ENCODE measurements at regions not wholly inside any gene's neighbourhood (a gene's known extent, or its start where the extent isn't known, plus 50 kb on each side); places are given as distances from the start of the nearest gene placed in this dataset.
"Not testable (repeated sequence)": the region's sequence is repeated elsewhere in the genome, so short reads cannot be mapped to it uniquely, and the experiment has no call there.

DNA sequence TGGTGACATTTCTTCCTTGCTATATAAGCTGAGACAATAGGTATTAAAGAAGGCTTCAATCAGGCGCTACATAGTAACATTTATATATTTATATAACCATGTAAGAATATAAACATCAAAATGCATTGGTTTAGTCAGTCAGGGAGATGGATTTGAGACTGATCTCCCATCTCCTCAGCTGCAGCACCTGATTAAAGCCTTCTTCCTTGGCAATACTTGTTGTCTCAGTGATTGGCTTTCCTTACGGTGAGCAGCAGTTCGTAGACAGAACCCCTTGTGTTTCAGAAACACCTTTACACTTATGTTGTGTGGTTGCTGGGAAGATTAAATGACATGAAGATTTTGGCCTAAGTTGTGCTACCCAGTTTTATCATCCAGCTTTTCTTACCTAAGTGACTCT, 323.3 kb upstream of the DUSP10 start:
- DNase-seq = no peak

DNA sequence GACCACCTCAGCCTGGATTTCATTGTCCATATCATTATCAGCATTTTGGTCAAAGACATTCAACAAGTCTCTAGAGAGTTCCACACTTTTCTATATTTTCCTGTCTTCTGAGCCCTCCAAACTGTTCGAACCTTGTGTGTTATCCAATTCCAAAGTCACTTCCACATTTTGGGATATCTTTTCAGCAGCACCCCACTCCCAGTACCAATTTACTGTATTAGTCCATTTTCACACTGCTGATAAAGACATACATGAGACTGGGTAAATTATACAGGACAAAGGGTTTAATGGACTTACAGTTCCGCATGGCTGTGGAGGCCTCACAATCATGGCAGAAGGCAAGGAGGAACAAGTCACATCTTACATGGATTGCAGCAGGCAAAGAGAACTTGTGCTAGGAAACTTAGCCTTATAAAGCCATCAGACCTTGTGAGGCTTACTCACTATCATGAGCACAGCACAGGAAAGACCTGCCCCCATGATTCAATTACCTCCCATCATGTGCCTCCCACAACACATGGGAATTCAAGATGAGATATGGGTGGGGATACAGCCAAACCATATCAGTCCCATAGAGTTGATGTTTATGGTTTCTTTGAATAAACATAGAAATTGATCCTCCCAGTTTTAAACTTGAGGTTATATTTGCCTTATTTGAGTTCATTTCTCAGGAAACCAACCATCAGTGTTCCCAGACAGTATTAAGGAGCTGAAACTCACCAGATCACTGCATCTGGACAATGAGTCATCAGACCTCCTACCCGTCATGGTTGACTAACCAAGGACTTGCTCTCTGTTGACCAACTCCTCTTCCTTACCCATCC, 322.7 kb upstream of the DUSP10 start:
- DNase-seq = no peak

DNA sequence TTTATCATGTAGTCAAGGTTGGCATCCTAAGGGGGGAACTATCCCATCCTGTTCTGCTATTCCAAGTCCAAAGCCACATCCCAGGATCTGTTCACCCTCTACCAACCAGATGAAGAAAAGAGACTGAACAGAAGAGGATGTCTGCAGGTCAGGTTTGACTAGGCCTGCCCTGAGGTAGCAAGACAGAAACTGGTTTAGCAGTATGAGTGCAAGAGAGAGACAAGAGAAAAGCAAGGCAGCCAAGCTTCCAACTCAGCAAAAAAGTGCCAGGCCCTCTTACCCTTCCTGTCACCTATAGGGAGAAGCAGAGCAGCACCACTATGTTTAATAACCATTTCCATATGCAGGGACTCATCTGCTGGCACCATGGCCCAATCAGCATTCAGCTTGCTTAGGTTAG, 320.8 kb upstream of the DUSP10 start:
- DNase-seq = no peak

DNA sequence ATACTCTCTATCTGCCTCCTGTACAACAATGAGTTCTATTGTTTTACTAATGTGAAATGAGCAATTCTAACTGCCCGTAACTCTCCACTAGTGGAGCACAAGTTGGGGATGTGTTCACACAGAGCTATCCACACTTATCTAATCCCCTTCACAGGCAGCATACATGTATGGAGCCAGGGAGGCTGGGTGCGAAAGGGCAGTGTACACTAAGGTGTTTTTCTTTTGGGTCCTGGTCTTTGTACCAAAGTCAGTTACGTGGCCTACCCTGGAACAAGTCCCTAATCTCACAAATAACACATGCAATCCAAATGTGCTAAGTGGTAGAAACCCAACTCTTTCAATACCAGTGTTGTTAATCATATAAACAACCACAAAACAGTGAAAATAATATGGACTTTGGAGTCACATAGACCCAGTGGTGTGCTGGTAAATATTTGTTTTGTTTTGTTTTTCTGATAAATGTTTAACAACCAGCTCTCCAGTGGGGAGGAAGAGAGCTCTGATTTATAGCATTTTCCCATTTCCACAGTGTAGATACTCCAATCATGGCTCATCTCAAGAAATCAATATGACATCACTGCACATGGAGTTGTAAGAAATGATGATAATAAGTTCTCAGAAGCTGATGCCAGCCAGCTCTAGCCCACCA, 319.9 kb upstream of the DUSP10 start:
- DNase-seq = no peak

DNA sequence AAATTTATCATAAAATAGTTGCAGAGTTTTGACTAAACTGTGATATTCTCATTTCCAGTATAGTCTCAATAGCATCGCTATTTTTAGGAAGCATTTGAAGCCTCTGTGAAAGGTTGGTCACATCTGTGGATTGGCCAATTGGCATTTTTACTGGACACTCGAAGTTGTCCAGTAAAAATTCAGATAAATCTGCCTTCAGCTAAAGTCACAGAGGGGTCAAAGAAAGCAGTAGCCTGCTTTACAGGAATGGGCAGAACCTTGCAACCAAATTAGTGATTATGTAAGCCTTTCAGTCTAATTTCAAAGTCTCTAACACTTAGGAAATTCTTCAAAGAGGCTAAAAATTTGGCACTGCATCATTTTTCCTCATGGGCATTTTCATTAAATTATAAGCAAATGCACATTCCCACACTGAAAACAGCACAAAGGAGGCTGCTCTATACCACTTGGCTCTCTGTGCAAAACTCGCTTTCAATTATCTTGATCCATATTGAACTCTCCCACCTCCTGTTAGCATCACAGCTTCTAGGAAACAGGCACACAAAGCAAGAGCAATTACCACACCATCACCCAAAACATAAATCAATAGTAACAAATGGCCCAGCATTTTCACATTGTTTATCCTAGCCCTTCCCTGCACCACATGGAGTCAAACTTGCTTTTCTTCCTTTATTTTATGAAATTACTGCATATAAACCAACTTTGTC, 318.5 kb upstream of the DUSP10 start:
- DNase-seq = no peak

DNA sequence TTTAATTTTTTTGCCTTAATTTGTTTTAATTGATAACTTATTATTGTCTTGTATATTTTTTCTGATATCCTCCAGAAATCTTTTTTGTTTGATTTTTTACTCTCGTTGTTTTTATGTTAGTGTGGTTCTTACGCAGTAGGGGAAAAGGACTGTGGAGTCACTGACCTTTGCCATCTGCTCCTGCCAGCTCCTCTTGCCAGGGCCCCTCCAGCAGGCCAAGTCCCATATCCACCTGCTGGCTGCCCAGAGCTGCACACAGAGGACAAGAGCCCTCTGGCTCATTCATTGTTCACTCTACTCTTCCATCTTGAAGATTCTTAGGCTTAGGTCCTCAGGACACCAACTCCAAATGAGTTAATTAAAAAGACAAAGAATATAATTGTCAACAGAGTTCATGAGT, 316.4 kb upstream of the DUSP10 start:
- no peak for DNase-seq

DNA sequence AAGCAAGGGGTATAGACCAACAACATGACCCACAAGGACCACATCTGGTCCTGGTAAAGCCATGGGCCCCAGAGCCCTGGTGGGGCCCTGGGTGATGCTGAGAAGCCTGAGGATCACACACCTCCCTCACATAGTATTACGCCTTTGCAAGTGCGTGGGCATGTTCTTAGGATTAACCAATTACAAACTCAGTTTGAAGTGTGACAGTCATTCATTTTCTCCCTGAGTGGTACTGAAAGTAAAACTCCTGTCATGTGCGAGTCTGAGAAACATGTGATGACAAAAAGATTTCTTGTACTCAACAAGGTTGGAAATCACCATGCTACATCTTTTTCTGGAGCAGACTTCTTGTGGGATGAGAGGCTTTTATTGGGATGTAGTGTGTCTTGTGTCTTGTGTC, 315.3 kb upstream of the DUSP10 start:
- DNase-seq = no peak

DNA sequence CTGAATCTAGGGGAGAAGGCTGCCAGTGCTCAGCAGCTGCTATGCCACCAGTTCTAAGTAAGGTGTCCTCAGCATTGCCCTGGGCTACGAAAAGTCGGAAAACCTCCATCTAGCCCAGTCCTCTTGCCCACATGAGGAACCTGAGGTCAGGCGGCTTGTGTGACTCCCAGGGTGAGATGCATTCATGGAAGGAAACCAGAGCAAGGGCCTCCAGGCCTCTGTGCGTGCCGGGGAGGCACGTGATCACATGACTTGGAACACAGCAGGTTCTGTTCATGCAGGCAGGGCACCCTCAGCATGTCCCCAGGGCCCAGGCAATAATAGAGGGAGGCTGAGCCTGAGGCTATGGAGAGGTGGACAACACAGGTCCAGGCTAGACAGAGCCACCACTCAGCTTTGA, 312.5 kb upstream of the DUSP10 start:
- no peak for DNase-seq

DNA sequence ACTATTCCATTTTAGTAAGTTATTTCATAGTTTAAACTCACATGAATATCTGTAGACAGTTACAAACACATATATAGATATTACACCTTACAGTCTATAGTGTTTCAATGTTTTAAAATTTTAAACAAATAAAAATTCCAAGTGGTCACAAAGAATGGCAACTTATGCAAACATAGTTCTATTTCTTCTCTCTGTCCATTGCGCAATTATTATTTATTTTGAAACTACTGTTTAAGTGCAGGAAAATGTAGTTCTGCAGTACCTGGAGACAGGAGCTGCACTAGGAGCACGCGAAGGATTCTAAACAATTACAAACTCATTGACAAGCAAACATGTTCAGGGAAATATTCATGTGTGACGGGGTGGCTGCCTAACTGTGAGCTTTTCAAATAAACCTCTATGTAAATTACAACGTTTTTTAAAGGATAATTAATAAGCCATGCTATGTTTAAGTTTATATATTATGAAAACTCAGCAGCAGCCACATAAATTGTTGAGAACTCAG, 312.0 kb upstream of the DUSP10 start:
- no peak for DNase-seq

DNA sequence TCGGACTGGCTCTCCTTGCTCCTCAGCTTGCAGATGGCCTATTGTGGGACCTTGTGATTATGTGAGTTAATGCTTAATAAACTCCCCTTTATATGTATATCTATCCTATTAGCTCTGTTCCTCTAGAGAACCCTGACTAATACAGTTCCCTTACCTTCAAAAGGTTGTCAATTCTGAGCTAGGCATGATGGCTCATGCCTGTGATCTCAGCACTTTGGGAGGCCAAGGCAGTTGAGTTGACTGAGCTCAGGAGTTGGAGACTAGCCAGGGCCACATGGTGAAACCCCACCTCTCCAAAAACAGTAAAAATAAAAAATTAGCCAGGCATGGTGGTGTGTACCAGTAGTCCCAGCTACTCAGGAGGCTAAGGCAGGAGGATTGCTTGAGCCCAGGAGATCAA, 309.4 kb upstream of the DUSP10 start:
- not testable (repeated sequence) for DNase-seq

DNA sequence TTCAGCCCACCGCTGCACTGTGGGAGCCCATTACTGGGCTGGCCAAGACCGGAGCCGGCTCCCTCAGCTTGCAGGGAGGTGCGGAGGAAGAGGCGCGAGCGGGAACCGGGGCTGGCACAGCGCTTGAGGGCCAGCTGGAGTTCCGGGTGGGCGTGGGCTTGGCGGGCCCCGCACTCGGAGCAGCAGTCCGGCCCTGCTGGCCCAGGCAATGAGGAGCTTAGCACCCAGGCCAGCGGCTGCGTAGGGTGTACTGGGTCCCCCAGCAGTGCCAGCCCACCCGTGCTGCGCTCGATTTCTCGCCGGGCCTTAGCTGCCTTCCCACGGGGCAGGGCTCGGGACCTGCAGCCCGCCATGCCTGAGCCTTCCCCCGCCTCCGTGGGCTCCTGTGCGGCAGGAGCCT, 307.8 kb upstream of the DUSP10 start:
- not testable (repeated sequence) for DNase-seq

DNA sequence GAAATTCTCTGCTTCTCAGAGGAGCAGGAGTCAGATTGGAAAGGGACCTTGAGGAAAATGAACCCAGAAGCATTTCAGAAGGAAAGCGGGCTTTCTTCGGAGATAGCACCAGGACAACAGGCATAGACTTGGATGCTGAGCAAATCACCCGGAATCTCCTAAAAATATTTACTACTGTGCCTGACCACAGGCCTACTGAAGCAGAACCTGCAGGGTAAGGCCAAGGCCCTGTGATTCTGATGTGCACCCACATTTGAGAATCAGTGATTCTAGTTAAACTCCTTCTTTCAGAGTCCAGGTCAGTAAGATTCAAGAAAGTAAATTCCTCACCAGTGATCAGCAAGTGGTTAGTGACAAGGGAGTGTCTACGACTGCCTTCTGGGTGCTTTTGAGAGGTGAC, 307.3 kb upstream of the DUSP10 start:
- DNase-seq = no peak

DNA sequence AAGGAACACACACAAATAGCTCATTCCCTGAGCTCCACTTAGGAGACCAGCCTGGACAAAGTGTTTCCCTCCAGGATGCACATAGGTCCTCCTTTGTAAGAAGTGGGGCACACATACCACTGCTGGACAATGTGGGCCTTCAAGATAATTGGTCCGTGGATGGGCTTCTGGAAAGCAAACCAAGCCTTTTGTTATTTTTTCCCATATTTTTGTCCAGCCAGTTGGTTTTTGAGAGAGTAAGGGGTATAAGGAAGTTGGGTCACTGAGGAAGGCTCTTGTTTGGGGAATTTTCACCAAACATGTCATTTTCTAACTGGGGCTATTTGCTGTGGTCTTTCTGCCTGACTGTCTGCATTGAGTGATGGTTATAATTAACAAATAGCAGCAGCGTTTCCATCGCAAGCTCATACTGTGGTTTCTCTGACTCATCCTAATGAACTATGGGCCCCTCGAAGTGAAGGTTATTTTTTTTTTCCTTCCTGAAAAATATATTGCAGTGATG, 306.3 kb upstream of the DUSP10 start:
- DNase-seq = no peak

DNA sequence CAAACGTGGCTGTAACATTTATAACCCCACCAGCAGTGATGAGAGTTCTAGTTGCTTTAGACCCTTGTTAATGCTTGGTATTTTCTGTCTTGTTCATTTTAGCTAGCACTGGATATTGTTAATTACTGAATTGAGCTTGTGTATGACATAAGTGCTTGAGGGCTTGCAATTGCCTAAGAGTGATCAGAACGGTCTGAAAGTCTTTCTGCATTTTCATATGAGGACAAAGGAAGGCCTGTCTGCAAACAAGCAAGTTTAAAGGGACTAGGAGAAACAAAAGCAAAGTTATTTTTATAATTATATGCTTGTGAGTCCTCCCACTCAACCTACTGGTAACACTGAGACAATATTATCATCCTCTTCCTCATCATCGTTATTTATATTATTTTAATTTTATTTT, 305.5 kb upstream of the DUSP10 start:
- DNase-seq = no peak

DNA sequence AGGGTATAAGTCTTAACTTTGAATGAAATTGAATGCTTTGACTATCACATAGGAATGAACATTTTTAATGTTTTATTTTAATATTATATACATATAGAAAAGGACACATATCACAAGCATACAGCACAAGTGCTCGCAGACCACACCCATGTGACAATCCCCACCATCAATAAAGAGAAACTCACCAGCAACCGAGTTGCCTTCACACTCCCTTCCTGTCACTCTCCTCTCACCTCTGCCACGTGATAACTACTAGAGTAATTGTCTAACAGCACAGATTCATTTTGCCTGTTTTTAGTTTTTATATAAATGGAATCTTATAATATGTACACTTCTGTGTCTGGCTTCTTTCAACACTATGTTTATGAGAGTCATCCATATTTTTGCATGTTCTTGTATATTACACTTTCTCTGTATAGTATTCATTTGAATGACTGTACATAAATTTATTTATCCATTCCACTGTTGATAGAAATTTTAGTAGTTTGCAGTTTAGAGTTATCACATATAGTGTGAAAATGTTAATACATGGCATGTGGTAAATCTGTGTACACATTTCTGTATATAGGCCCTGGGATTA, 304.9 kb upstream of the DUSP10 start:
- no peak for DNase-seq

DNA sequence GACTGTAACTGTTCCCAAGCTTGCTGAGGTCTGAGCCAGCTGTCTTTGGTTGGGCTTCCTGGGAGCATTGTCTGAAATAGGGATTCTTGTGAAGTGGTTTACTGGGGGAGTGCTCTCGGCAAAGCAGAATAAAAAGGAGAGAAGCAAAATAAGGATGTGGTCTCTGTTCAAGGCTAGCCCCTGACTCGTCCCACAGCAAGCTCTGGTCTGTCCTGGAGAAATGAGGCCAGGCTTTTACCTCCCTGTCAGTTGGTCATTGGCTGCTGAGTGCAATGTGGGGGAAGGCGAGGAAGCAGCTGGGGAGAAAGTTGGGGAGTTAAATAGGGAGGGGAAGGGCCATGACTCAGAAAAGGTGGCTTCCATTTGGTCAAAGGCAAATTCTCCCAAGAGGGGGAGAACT, 303.9 kb upstream of the DUSP10 start:
- DNase-seq = no peak

DNA sequence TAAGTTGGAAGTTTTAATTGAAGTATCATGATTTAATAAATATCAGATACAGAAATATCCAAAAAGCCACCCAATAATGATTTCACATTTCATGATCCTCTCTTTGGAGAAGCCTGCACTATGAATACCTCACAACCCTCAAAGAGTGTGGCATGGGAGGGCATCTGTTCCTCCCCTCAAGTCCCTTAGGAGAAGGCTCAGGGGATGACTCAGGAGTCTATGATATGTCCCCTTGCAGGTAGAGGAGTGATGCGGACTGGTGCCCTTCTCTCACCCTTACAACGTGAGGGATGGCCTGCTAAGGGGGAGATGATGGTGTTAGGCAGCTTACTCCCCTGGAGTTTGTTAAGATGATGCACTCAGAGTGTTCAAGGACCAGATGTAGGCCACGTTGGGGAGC, 303.3 kb upstream of the DUSP10 start:
- no peak for DNase-seq

DNA sequence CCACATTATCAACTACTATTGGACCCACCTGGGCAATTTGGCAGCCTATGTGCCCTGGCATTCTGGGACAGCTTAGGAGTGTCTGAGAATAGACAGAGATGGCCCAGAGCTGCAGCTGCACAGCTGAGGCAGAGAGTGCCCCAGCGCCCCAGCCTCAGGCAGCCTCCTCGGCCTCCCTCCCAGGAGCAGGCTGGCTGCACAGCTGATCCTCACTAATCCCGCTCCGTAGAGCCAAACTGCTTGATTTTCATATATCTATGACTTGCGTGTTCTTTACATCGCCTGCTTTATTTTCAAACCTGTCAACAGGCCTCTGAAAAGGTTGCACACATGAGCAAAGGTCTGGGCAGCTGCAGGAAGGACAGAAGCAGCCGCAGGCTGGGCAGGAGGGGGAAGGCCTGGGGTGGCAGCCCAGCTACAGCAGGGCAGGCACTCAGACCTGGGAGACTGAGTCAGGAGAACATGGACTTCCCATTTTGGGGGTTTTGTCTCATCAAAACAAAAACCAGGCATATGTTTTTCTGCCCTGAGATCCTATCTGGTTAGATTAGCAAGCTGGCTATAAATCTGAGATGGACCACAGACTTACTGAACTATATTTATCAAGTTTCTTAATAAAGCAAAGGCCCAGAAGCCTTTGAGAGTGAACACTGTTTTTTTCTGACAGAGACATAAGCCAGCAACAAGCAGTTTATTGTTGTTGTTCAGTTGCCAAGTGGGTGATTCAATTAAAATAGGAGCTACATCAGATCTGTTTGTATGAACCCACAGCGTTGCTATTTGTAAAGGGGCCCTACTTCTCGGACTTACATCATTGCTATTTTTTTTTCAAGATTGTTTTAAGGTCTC, 301.8 kb upstream of the DUSP10 start:
- no peak for DNase-seq

DNA sequence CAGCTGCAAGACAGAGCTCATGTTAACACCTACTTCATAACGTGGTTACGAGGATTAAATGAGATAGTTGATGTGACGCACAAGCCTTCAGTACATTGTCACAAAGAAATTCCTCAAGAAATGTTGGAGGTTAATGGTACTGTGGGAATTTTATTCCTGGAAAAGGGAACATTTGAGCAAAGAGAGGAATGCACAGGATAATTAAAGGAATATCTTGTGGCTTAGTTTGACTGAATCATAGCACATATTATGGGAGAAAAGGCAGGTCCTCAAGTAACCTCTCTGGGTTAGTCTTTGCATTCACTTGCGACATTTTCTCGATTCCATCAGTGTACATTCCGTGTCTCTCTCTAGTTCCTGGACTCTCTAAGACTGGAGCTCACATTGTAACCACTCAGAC, 300.2 kb upstream of the DUSP10 start:
- no peak for DNase-seq

DNA sequence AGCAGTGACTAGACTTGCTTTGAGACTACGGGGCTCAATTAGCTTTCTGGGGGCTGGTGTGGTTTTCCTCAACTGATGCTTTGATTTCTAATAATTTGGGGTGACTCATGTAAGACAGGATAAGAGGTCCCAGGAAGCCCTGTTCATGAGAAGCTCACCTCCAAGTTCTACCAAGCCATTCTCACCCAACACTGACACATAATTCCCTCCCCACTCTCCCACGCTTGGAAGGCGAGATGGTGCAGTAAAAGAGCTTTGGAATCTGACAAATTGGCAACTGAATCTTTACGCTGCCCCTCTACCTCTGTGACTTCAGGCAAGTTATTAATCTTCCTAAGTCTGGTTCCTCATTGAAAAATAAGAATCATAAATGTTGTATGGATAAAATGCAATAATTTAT, 299.1 kb upstream of the DUSP10 start:
- DNase-seq = no peak

DNA sequence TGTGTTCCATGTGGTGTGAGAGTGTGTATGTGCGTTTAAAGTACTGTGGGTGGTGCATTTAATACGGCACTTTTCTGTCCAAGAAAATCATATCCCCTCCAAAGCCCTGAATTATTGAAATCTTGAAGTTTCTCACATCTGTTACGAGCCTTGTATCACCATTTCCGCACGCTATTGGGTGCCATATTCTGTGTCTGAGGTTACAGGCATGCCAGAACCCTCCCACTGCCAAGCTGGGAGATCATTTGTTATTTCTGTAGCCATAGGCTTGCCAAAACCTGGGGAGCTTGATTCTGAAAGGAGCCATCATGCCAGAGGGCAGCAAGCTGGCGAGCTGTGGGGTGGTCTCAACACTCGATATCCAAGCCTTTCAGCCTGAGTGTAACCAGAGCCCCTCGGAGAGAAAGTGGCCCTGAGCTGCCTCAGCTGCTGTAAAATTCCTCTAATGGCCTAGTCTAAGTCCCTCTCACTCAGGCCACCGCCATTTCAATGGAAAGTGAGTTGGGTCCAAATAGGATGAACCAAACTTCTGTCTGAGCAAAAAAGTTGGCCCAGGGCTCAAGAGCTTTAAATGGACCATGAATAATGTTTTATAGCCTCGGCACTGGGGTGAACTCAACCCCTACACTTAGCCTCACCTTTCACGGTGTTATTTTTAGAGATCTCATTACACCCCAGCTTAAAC, 298.4 kb upstream of the DUSP10 start:
- DNase-seq = no peak
